ENCODE measurements at regions not wholly inside any gene's neighbourhood (a gene's known extent, or its start where the extent isn't known, plus 50 kb on each side); places are given as distances from the start of the nearest gene placed in this dataset.
"Not testable (repeated sequence)": the region's sequence is repeated elsewhere in the genome, so short reads cannot be mapped to it uniquely, and the experiment has no call there.

- peak in 1 of 2 experiments; percentile 41 for DNase-seq
These were observed 52.7 kb downstream of the KCNA5 start for GRCh38 chr12:5096241-5096924.

GRCh38 chr12:5097786-5098185 lies 54.1 kb downstream of the KCNA5 start:
- no peak for DNase-seq

- DNase-seq: no peak
These were observed 55.5 kb downstream of the KCNA5 start for GRCh38 chr12:5099136-5099535.

GRCh38 chr12:5099591-5099990 lies 55.9 kb downstream of the KCNA5 start:
- DNase-seq: no peak

- no peak for DNase-seq
These were observed 58.0 kb downstream of the KCNA5 start for GRCh38 chr12:5101686-5102085.

GRCh38 chr12:5102261-5102789 lies 58.6 kb downstream of the KCNA5 start:
- DNase-seq: no peak

GRCh38 chr12:5102806-5103205 lies 59.1 kb downstream of the KCNA5 start:
- no peak for DNase-seq

GRCh38 chr12:5110345-5110744 lies 66.7 kb downstream of the KCNA5 start:
- DNase-seq: no peak

GRCh38 chr12:5114436-5114835 lies 70.8 kb downstream of the KCNA5 start:
- no peak for DNase-seq

GRCh38 chr12:5121784-5122183 lies 78.1 kb downstream of the KCNA5 start:
- DNase-seq: not testable (repeated sequence)

- DNase-seq: peak; percentile 26 to 44
These were observed 78.7 kb downstream of the KCNA5 start for GRCh38 chr12:5122256-5122831.

- DNase-seq: no peak
These were observed 80.2 kb downstream of the KCNA5 start for GRCh38 chr12:5123921-5124320.

GRCh38 chr12:5124401-5124800 lies 80.7 kb downstream of the KCNA5 start:
- DNase-seq: no peak

GRCh38 chr12:5134861-5135525 lies 91.3 kb downstream of the KCNA5 start:
- DNase-seq: no peak

- DNase-seq: no peak
These were observed 94.6 kb downstream of the KCNA5 start for GRCh38 chr12:5138256-5138655.

GRCh38 chr12:5138845-5139244 lies 95.2 kb downstream of the KCNA5 start:
- DNase-seq: no peak

GRCh38 chr12:5139751-5140150 lies 96.1 kb downstream of the KCNA5 start:
- no peak for DNase-seq

GRCh38 chr12:5140190-5140589 lies 96.5 kb downstream of the KCNA5 start:
- DNase-seq: no peak

GRCh38 chr12:5148880-5149279 lies 105.2 kb downstream of the KCNA5 start:
- no peak for DNase-seq

- DNase-seq: no peak
These were observed 110.4 kb downstream of the KCNA5 start for GRCh38 chr12:5154091-5154490.

- no peak for DNase-seq
These were observed 112.2 kb downstream of the KCNA5 start for GRCh38 chr12:5155866-5156265.

- DNase-seq: no peak
These were observed 117.1 kb downstream of the KCNA5 start for GRCh38 chr12:5160827-5161226.

- DNase-seq: no peak
These were observed 120.0 kb downstream of the KCNA5 start for GRCh38 chr12:5163661-5164060.

- DNase-seq: no peak
These were observed 121.8 kb downstream of the KCNA5 start for GRCh38 chr12:5165296-5165970.
